GM10266 (cell line): ENCODE measurements at regions not wholly inside any gene's neighbourhood (a gene's known extent, or its start where the extent isn't known, plus 50 kb on each side); places are given as distances from the start of the nearest gene placed in this dataset.
"Not testable (repeated sequence)": the region's sequence is repeated elsewhere in the genome, so short reads cannot be mapped to it uniquely, and the experiment has no call there.

Experiments
- DNase-seq: peaks from one replicate; pipeline ENCODE4 v3.0.0; 2012; ENCODE audit errors: extremely low spot score
- CTCF ChIP-seq: IDR thresholded peaks from 2 replicates; pipeline ENCODE4 v1.5.1; 2012; ENCODE audit warnings: mild to moderate bottlenecking, low read depth; ENCODE audit not compliant: control insufficient read depth, insufficient read depth; ENCODE audit errors: missing control alignments

- DNase-seq = no peak
- TF ChIP-seq CTCF = no peak
Observed at GRCh38 chr10:21372651-21373410, 152.7 kb downstream of the SKIDA1 start.

- no peak for DNase-seq
- no peak for TF ChIP-seq CTCF
Observed at GRCh38 chr10:21369697-21370096, 155.8 kb downstream of the SKIDA1 start.

- DNase-seq = no peak
- TF ChIP-seq CTCF = no peak
Observed at GRCh38 chr10:21368728-21369425, 156.6 kb downstream of the SKIDA1 start.

- no peak for TF ChIP-seq CTCF
- no peak for DNase-seq
Observed at GRCh38 chr10:21368022-21368582, 157.4 kb downstream of the SKIDA1 start.

- DNase-seq = not testable (repeated sequence)
Observed at GRCh38 chr10:21366108-21366507, 159.4 kb downstream of the SKIDA1 start.

GRCh38 chr10:21364196-21365114, 161.0 kb downstream of the SKIDA1 start:
- no peak for DNase-seq
- no peak for TF ChIP-seq CTCF

GRCh38 chr10:21363731-21364104, 161.8 kb downstream of the SKIDA1 start:
- no peak for TF ChIP-seq CTCF
- no peak for DNase-seq
